DMS53 (cell line): ENCODE measurements at regions not wholly inside any gene's neighbourhood (a gene's known extent, or its start where the extent isn't known, plus 50 kb on each side); places are given as distances from the start of the nearest gene placed in this dataset.
"Not testable (repeated sequence)": the region's sequence is repeated elsewhere in the genome, so short reads cannot be mapped to it uniquely, and the experiment has no call there.

ENCODE experiments used
- DNase-seq: peaks from one replicate; lab custom pipeline; 2025; lab: John Stamatoyannopoulos, UW

GRCh38 chrX:9271789-9272525, 192.9 kb upstream of the TBL1X start:
- no peak for DNase-seq

- no peak for DNase-seq
Observed at GRCh38 chrX:9273744-9274143, 191.1 kb upstream of the TBL1X start.

- no peak for DNase-seq
Observed at GRCh38 chrX:9278475-9279233, 186.2 kb upstream of the TBL1X start.

GRCh38 chrX:9279234-9279544, 185.7 kb upstream of the TBL1X start:
- DNase-seq: no peak

GRCh38 chrX:9280831-9281230, 184.0 kb upstream of the TBL1X start:
- DNase-seq: no peak

- DNase-seq: no peak
Observed at GRCh38 chrX:9282325-9282724, 182.5 kb upstream of the TBL1X start.

- DNase-seq: no peak
Observed at GRCh38 chrX:9285342-9285771, 179.5 kb upstream of the TBL1X start.

- DNase-seq: no peak
Observed at GRCh38 chrX:9286234-9286633, 178.6 kb upstream of the TBL1X start.

- peak; percentile 7 for DNase-seq
Observed at GRCh38 chrX:9291629-9292028, 173.2 kb upstream of the TBL1X start.

GRCh38 chrX:9293051-9293496, 171.8 kb upstream of the TBL1X start:
- no peak for DNase-seq

GRCh38 chrX:9293903-9294302, 171.0 kb upstream of the TBL1X start:
- DNase-seq: no peak

- no peak for DNase-seq
Observed at GRCh38 chrX:9295551-9295950, 169.3 kb upstream of the TBL1X start.

GRCh38 chrX:9298221-9298620, 166.6 kb upstream of the TBL1X start:
- DNase-seq: no peak

- DNase-seq: not testable (repeated sequence)
Observed at GRCh38 chrX:9299681-9300080, 165.2 kb upstream of the TBL1X start.

- no peak for DNase-seq
Observed at GRCh38 chrX:9301836-9302235, 163.0 kb upstream of the TBL1X start.

GRCh38 chrX:9302381-9302780, 162.5 kb upstream of the TBL1X start:
- DNase-seq: no peak

- DNase-seq: no peak
Observed at GRCh38 chrX:9308426-9308825, 156.4 kb upstream of the TBL1X start.

GRCh38 chrX:9310616-9311015, 154.2 kb upstream of the TBL1X start:
- DNase-seq: no peak

GRCh38 chrX:9311421-9312160, 153.3 kb upstream of the TBL1X start:
- DNase-seq: no peak

- DNase-seq: peak; percentile 52
Observed at GRCh38 chrX:9312922-9313867, 151.7 kb upstream of the TBL1X start.

GRCh38 chrX:9315086-9315485, 149.8 kb upstream of the TBL1X start:
- DNase-seq: no peak

- no peak for DNase-seq
Observed at GRCh38 chrX:9316096-9316495, 148.8 kb upstream of the TBL1X start.
